GM12878 (cell line): ENCODE measurements at regions not wholly inside any gene's neighbourhood (a gene's known extent, or its start where the extent isn't known, plus 50 kb on each side); places are given as distances from the start of the nearest gene placed in this dataset.

ENCODE experiments used
- ATAC-seq: fragments of 200-7000 bp; cut with Tn5 transposase; 3 replicates; pipeline ENCODE4 v1.9.1; 2020; ENCODE audit warnings: mild to moderate bottlenecking, moderate library complexity
- BruUV-seq: library from RNA; stranded (reverse); fragments of 400-500 nt; replicated peaks from 2 replicates; lab custom pipeline; 2021; lab: Mats Ljungman, UMichigan
- CTCF ChIA-PET: fragments of 300-600 bp; sonication (Branson Sonifier 250); formaldehyde crosslinking; extraction: SDS; loops from one replicate; lab custom pipeline; 2021; ENCODE audit warnings: inconsistent platforms; lab: Yijun Ruan, JAX
- POLR2A ChIA-PET: fragments of 350-600 bp; formaldehyde crosslinking; extraction: SDS; loops from one replicate; lab custom pipeline; 2021; ENCODE audit warnings: inconsistent platforms; lab: Charles Lee
- RAD21 ChIA-PET: fragments of 300-600 bp; sonication (Branson Sonifier 250); formaldehyde crosslinking; loops from one replicate; lab custom pipeline; 2023; ENCODE audit warnings: antibody characterized with exemption; ENCODE audit not compliant: unreplicated experiment; lab: Charles Lee
- SMC1A ChIA-PET: fragments of 300-600 bp; sonication (Branson Sonifier 250); formaldehyde crosslinking; loops from one replicate; lab custom pipeline; 2023; ENCODE audit not compliant: unreplicated experiment, uncharacterized antibody; lab: Charles Lee
- DNase-seq: peaks from one replicate; pipeline ENCODE4 v3.0.0-alpha.2; 2011; ENCODE audit warnings: low read depth, low spot score
- FAIRE-seq: peaks from 3 replicates; lab custom pipeline; 2011; peaks lifted over from hg19 to GRCh38; lab: Jason Lieb, UNC
- H2AFZ ChIP-seq: 2 replicates; pipeline ENCODE4 v1.6.0; 2011; ENCODE audit warnings: low read depth, low read length, control low read depth; ENCODE audit not compliant: control insufficient read depth
- H3K27ac ChIP-seq: 2 replicates; pipeline ENCODE4 v1.5.1; 2011; ENCODE audit warnings: control low read depth; ENCODE audit not compliant: control insufficient read depth, insufficient read depth
- H3K27me3 ChIP-seq, 2 experiments: replicated peaks in 1 of 2; 2 replicates each; pipeline versions ENCODE4 v1.6.0 to v1.6.1; 2011; ENCODE audit warnings: low read length in 1 of 2; ENCODE audit not compliant: control insufficient read depth in 2 of 2, insufficient read depth in 2 of 2
- H3K36me3 ChIP-seq, 2 experiments: 2 replicates each; pipeline ENCODE4 v1.5.1; 2011; ENCODE audit warnings: low read length in 1 of 2; ENCODE audit not compliant: control insufficient read depth in 2 of 2, insufficient read depth in 2 of 2
- H3K4me1 ChIP-seq: 2 replicates; pipeline ENCODE4 v1.6.1; 2011; ENCODE audit warnings: mild to moderate bottlenecking, low read length, moderate library complexity, mixed read lengths; ENCODE audit not compliant: control insufficient read depth, insufficient read depth
- H3K4me2 ChIP-seq: 2 replicates; pipeline ENCODE4 v1.6.0; 2011; ENCODE audit warnings: control low read depth; ENCODE audit not compliant: control insufficient read depth, insufficient read depth
- H3K4me3 ChIP-seq: fragments of 200-600 bp; sonication (generic); 2 replicates; pipeline ENCODE4 v1.5.1; 2016
- H3K79me2 ChIP-seq: 2 replicates; pipeline ENCODE4 v1.6.0; 2011; ENCODE audit warnings: low read length; ENCODE audit not compliant: control insufficient read depth, insufficient read depth
- H3K9ac ChIP-seq: 2 replicates; pipeline ENCODE4 v1.8.0; 2011; ENCODE audit warnings: low read length, control low read depth, mixed read lengths; ENCODE audit not compliant: control insufficient read depth, insufficient read depth
- H3K9me3 ChIP-seq: replicated peaks from 3 replicates; pipeline ENCODE4 v1.5.1; 2011; ENCODE audit warnings: mild to moderate bottlenecking, low read length; ENCODE audit not compliant: control insufficient read depth, insufficient read depth
- H4K20me1 ChIP-seq: 2 replicates; pipeline ENCODE4 v1.6.0; 2011; ENCODE audit not compliant: control insufficient read depth, insufficient read depth
- ASH2L ChIP-seq: fragments of 300-600, 200-600 bp; sonication (generic); IDR thresholded peaks from 2 replicates; pipeline ENCODE4 v1.6.1; 2017; ENCODE audit warnings: low read depth, mild to moderate bottlenecking, borderline replicate concordance
- ATF7 ChIP-seq: fragments of 450-650 bp; IDR thresholded peaks from 2 replicates; pipeline ENCODE4 v1.6.1; 2016; ENCODE audit warnings: low read depth, mild to moderate bottlenecking
- CBX5 ChIP-seq: sonication (generic); IDR thresholded peaks from 2 replicates; pipeline ENCODE4 v1.6.1; 2016; ENCODE audit warnings: low read depth, moderate library complexity, mild to moderate bottlenecking, inconsistent platforms
- CHD2 ChIP-seq: IDR thresholded peaks from 2 replicates; pipeline ENCODE4 v1.6.1; 2011; ENCODE audit warnings: low read depth, low read length, improper control_type of control experiment, borderline replicate concordance
- HDAC2 ChIP-seq: fragments of 200-600 bp; sonication (generic); IDR thresholded peaks from 2 replicates; pipeline ENCODE4 v1.6.1; 2017
- IRF4 ChIP-seq: IDR thresholded peaks from 2 replicates; pipeline ENCODE4 v1.6.1; 2011; ENCODE audit warnings: low read depth, low read length
- POLR2AphosphoS2 ChIP-seq: IDR thresholded peaks from 2 replicates; pipeline ENCODE4 v1.6.1; 2011; ENCODE audit warnings: low read depth, mild to moderate bottlenecking, low read length, improper control_type of control experiment, moderate library complexity
- RAD21 ChIP-seq: IDR thresholded peaks from 2 replicates; pipeline ENCODE4 v1.6.1; 2011; ENCODE audit warnings: mild to moderate bottlenecking, low read depth, low read length, moderate library complexity; ENCODE audit not compliant: insufficient read depth
- SMAD5 ChIP-seq: IDR thresholded peaks from 2 replicates; pipeline ENCODE4 v1.6.1; 2016; ENCODE audit warnings: antibody characterized with exemption, low read depth
- SUZ12 ChIP-seq: fragments of 200-600 bp; sonication (generic); IDR thresholded peaks from one replicate; pipeline ENCODE4 v1.6.1; 2018; ENCODE audit warnings: antibody characterized with exemption, mild to moderate bottlenecking; ENCODE audit not compliant: unreplicated experiment
- TCF3 ChIP-seq: IDR thresholded peaks from 2 replicates; pipeline ENCODE4 v1.6.1; 2012; ENCODE audit warnings: low read depth, mild to moderate bottlenecking, low read length, borderline replicate concordance; ENCODE audit not compliant: insufficient read depth
- ZNF384 ChIP-seq: IDR thresholded peaks from 2 replicates; pipeline ENCODE4 v1.6.1; 2012; ENCODE audit warnings: low read depth, mild to moderate bottlenecking, low read length, improper control_type of control experiment, borderline replicate concordance
- ZNF622 ChIP-seq: fragments of 450-650 bp; IDR thresholded peaks from 2 replicates; pipeline ENCODE4 v1.6.1; 2017; ENCODE audit warnings: mild to moderate bottlenecking, inconsistent platforms
- WGBS: methylation state at CpG from one replicate; pipeline ENCODE4 v1.1.6; 2016; ENCODE audit warnings: low lambda C conversion rate; ENCODE audit not compliant: insufficient replicate concordance, insufficient coverage; ENCODE audit errors: missing lambda C conversion rate; 5-methylcytosine and 5-hydroxymethylcytosine counted together
- in situ Hi-C: fragments of 300-500 bp; cut with MboI; formaldehyde crosslinking; loops from 9 replicates; pipeline ENCODE4 v1.14.3; 2018; ENCODE audit warnings: mixed read lengths
- intact Hi-C: fragments of 100-400 bp; cut with micrococcal nuclease; formaldehyde crosslinking; loops from one replicate; pipeline ENCODE4 v1.14.2; 2022; ENCODE audit not compliant: unreplicated experiment
- TF ChIP-seq, protein P1 (sequence below): fragments of 450-650 bp; IDR thresholded peaks from 2 replicates; pipeline ENCODE4 v1.6.1; 2014; ENCODE audit warnings: mild to moderate bottlenecking
- TF ChIP-seq, protein P2 (sequence below): IDR thresholded peaks from 2 replicates; pipeline ENCODE4 v1.6.1; 2011; ENCODE audit warnings: low read depth, mild to moderate bottlenecking, low read length, moderate library complexity, borderline replicate concordance; ENCODE audit errors: extremely low read depth
- TF ChIP-seq, protein P3 (sequence below): IDR thresholded peaks from 2 replicates; pipeline ENCODE4 v1.6.1; 2012; ENCODE audit warnings: mild to moderate bottlenecking, low read depth, low read length

DNA sequence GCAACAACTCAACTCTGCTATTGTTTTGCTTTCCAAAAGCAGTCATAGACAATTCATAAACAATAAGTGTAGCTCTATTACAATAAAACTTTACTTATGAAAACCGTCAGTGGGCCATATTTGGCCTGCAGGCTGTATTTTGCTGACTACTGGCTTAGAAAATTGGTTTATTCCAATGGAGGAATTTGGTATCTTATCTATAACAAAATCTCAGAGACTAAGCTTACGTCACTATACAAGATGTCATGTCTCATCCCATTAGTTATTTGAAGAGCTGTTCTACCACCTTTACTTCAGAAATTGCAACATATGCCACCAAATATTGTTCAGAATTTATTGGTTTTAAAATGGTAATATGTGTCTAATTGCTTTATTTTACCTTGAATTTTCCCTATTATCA lies 436.9 kb downstream of the HTR1B start:
- BruUV-seq: no TSS peak
- H3K4me2 ChIP-seq: no peak overlapping the region
- RAD21 ChIA-PET: no interaction called here
- H3K27ac ChIP-seq: no peak overlapping the region
- no peak overlapping the region for H2AFZ ChIP-seq
- no peak overlapping the region for H3K9ac ChIP-seq
- ATAC-seq (no peak), FAIRE-seq (no peak), DNase-seq (no peak)
- POLR2A ChIA-PET: no interaction called here
- H3K4me3 ChIP-seq: no peak overlapping the region
- SMC1A ChIA-PET: interaction anchor here (0.8 to 1.3 kb wide), 3 partner anchors 48 to 189 kb away, joined by 3 to 4 read pairs (median 3); no protein-coding TSS in a partner anchor
- CTCF ChIA-PET: interaction anchor here (0.9 kb wide), 1 partner anchor 9 kb away, joined by 3 read pairs; no protein-coding TSS in a partner anchor
- H4K20me1 ChIP-seq: no peaks in the 10 kb centered on the region
- no peaks in the 10 kb centered on the region for H3K9me3 ChIP-seq
- H3K79me2 ChIP-seq: no peaks in the 10 kb centered on the region
- TF ChIP-seq SUZ12 (no peak), ZNF384 (no peak), IRF4 (no peak), ASH2L (no peak), RAD21 (no peak), HDAC2 (no peak), ZNF622 (no peak), ATF7 (no peak), SMAD5 (no peak), CHD2 (no peak), TCF3 (no peak), CBX5 (no peak), POLR2AphosphoS2 (no peak)
- TF ChIP-seq, protein P1, sequence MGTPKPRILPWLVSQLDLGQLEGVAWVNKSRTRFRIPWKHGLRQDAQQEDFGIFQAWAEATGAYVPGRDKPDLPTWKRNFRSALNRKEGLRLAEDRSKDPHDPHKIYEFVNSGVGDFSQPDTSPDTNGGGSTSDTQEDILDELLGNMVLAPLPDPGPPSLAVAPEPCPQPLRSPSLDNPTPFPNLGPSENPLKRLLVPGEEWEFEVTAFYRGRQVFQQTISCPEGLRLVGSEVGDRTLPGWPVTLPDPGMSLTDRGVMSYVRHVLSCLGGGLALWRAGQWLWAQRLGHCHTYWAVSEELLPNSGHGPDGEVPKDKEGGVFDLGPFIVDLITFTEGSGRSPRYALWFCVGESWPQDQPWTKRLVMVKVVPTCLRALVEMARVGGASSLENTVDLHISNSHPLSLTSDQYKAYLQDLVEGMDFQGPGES: no peak
- TF ChIP-seq, protein P2, sequence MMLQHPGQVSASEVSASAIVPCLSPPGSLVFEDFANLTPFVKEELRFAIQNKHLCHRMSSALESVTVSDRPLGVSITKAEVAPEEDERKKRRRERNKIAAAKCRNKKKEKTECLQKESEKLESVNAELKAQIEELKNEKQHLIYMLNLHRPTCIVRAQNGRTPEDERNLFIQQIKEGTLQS: no peak
- TF ChIP-seq, protein P3, sequence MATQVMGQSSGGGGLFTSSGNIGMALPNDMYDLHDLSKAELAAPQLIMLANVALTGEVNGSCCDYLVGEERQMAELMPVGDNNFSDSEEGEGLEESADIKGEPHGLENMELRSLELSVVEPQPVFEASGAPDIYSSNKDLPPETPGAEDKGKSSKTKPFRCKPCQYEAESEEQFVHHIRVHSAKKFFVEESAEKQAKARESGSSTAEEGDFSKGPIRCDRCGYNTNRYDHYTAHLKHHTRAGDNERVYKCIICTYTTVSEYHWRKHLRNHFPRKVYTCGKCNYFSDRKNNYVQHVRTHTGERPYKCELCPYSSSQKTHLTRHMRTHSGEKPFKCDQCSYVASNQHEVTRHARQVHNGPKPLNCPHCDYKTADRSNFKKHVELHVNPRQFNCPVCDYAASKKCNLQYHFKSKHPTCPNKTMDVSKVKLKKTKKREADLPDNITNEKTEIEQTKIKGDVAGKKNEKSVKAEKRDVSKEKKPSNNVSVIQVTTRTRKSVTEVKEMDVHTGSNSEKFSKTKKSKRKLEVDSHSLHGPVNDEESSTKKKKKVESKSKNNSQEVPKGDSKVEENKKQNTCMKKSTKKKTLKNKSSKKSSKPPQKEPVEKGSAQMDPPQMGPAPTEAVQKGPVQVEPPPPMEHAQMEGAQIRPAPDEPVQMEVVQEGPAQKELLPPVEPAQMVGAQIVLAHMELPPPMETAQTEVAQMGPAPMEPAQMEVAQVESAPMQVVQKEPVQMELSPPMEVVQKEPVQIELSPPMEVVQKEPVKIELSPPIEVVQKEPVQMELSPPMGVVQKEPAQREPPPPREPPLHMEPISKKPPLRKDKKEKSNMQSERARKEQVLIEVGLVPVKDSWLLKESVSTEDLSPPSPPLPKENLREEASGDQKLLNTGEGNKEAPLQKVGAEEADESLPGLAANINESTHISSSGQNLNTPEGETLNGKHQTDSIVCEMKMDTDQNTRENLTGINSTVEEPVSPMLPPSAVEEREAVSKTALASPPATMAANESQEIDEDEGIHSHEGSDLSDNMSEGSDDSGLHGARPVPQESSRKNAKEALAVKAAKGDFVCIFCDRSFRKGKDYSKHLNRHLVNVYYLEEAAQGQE: no peak
- in situ Hi-C loops (no loop called here), intact Hi-C loops (no loop called here)
- H3K36me3 ChIP-seq: no peaks in the 10 kb centered on the region
- no peaks in the 10 kb centered on the region for H3K4me1 ChIP-seq
- 0% methylated on average over 2 of the region's 2 CpGs for WGBS
- H3K27me3 ChIP-seq: no peaks in the 10 kb centered on the region
